Smooth muscle cell (in vitro differentiated cells): ENCODE measurements at regions not wholly inside any gene's neighbourhood (a gene's known extent, or its start where the extent isn't known, plus 50 kb on each side); places are given as distances from the start of the nearest gene placed in this dataset.

Experiments used
- DNase-seq: peaks from one replicate; lab custom pipeline; 2025; ENCODE audit not compliant: unreplicated experiment; lab: John Stamatoyannopoulos, UW
- H2AFZ ChIP-seq: fragments of 200-600 bp; sonication (generic); 2 replicates; pipeline ENCODE4 v1.6.0; 2016; ENCODE audit warnings: antibody characterized with exemption, low read depth, mild to moderate bottlenecking
- H3F3A ChIP-seq: fragments of 200-600 bp; sonication (generic); 2 replicates; pipeline ENCODE4 v1.6.0; 2017; ENCODE audit warnings: antibody characterized with exemption, low read depth
- H3K27ac ChIP-seq: fragments of 200-600 bp; sonication (generic); 2 replicates; pipeline ENCODE4 v1.5.1; 2016; ENCODE audit warnings: low read depth, mild to moderate bottlenecking
- H3K27me3 ChIP-seq: fragments of 200-600 bp; sonication (generic); 2 replicates; pipeline ENCODE4 v1.6.1; 2016; ENCODE audit warnings: low read depth, mild to moderate bottlenecking
- H3K36me3 ChIP-seq: fragments of 200-600 bp; sonication (generic); 2 replicates; pipeline ENCODE4 v1.5.1; 2016; ENCODE audit warnings: low read depth
- H3K4me1 ChIP-seq: fragments of 200-600 bp; sonication (generic); 2 replicates; pipeline ENCODE4 v1.5.1; 2016; ENCODE audit warnings: low read depth
- H3K4me2 ChIP-seq: fragments of 200-600 bp; sonication (generic); 2 replicates; pipeline ENCODE4 v1.6.0; 2016; ENCODE audit warnings: mild to moderate bottlenecking
- H3K4me3 ChIP-seq: fragments of 200-600 bp; sonication (generic); 2 replicates; pipeline ENCODE4 v1.5.1; 2016; ENCODE audit warnings: mild to moderate bottlenecking
- H3K79me2 ChIP-seq: fragments of 200-600 bp; sonication (generic); 2 replicates; pipeline ENCODE4 v1.6.0; 2016; ENCODE audit warnings: low read depth, mild to moderate bottlenecking
- H3K9ac ChIP-seq: fragments of 200-600 bp; sonication (generic); 2 replicates; pipeline ENCODE4 v1.6.0; 2016; ENCODE audit warnings: low read depth
- H3K9me3 ChIP-seq: fragments of 200-600 bp; sonication (generic); replicated peaks from 2 replicates; pipeline ENCODE4 v1.5.1; 2016; ENCODE audit warnings: low read depth
- H4K20me1 ChIP-seq: fragments of 200-600 bp; sonication (generic); 2 replicates; pipeline ENCODE4 v1.6.0; 2016; ENCODE audit warnings: low read depth
- CTCF ChIP-seq: fragments of 200-600 bp; sonication (generic); IDR thresholded peaks from 2 replicates; pipeline ENCODE4 v1.5.1; 2017; ENCODE audit warnings: borderline replicate concordance, mild to moderate bottlenecking, antibody characterized with exemption; ENCODE audit not compliant: insufficient read depth, poor library complexity, severe bottlenecking
- WGBS: methylation state at CpG from one replicate; pipeline ENCODE4 v1.1.7; 2016; ENCODE audit warnings: low lambda C conversion rate; 5-methylcytosine and 5-hydroxymethylcytosine counted together

- TF ChIP-seq CTCF: no peak
- DNase-seq: no peak
- H4K20me1 ChIP-seq: no peaks in the 10 kb centered on the region
- H3K9me3 ChIP-seq: no peaks in the 10 kb centered on the region
- peaks cover 32% of the 10 kb centered on the region for H3K4me1 ChIP-seq
- H3K9ac ChIP-seq: no peak overlapping the region
- H3K36me3 ChIP-seq: no peaks in the 10 kb centered on the region
- H3K4me2 ChIP-seq: peak overlapping the region; percentile 98
- H3K27me3 ChIP-seq: peaks cover 29% of the 10 kb centered on the region
- no peaks in the 10 kb centered on the region for H3K79me2 ChIP-seq
- peak overlapping the region; percentile 46 for H3K4me3 ChIP-seq
- no peak overlapping the region for H3K27ac ChIP-seq
- WGBS: 11% methylated on average over 70 of the region's 73 CpGs
- no peak overlapping the region for H2AFZ ChIP-seq
- H3F3A ChIP-seq: peaks cover 3% of the 10 kb centered on the region
Measured at GRCh38 chrX:40155589-40156469, 58.1 kb upstream of the BCOR start.

- peaks cover 32% of the 10 kb centered on the region for H3K4me1 ChIP-seq
- H3K36me3 ChIP-seq: no peaks in the 10 kb centered on the region
- H3K4me2 ChIP-seq: peak overlapping the region; percentile 98
- no peak overlapping the region for H3K27ac ChIP-seq
- no peak for DNase-seq
- H3K79me2 ChIP-seq: no peaks in the 10 kb centered on the region
- no peak overlapping the region for H3K9ac ChIP-seq
- peaks cover 29% of the 10 kb centered on the region for H3K27me3 ChIP-seq
- H4K20me1 ChIP-seq: no peaks in the 10 kb centered on the region
- H3F3A ChIP-seq: peaks cover 3% of the 10 kb centered on the region
- peak overlapping the region; percentile 46 for H3K4me3 ChIP-seq
- 15% methylated on average over 47 of the region's 72 CpGs for WGBS
- no peak overlapping the region for H2AFZ ChIP-seq
- TF ChIP-seq CTCF: no peak
- no peaks in the 10 kb centered on the region for H3K9me3 ChIP-seq
Measured at GRCh38 chrX:40154853-40155588, 57.3 kb upstream of the BCOR start.

GRCh38 chrX:40154250-40154852, 56.6 kb upstream of the BCOR start:
- Histone ChIP-seq H3K4me2 (peak overlapping the region; percentile 98), H2AFZ (no peak overlapping the region), H3K9ac (no peak overlapping the region), H3K36me3 (no peaks in the 10 kb centered on the region), H4K20me1 (no peaks in the 10 kb centered on the region), H3K9me3 (no peaks in the 10 kb centered on the region), H3K4me3 (peak overlapping the region; percentile 46), H3K27me3 (peaks cover 29% of the 10 kb centered on the region), H3K79me2 (no peaks in the 10 kb centered on the region), H3K27ac (no peak overlapping the region), H3K4me1 (peaks cover 37% of the 10 kb centered on the region), H3F3A (peaks cover 3% of the 10 kb centered on the region)
- TF ChIP-seq CTCF: no peak
- DNase-seq: peak; percentile 49
- WGBS: 14% methylated on average over 28 of the region's 38 CpGs
